DMS114 treated with DMSO at 0.1 percent for 48 hours (cell line): ENCODE measurements at regions not wholly inside any gene's neighbourhood (a gene's known extent, or its start where the extent isn't known, plus 50 kb on each side); places are given as distances from the start of the nearest gene placed in this dataset.
"Not testable (repeated sequence)": the region's sequence is repeated elsewhere in the genome, so short reads cannot be mapped to it uniquely, and the experiment has no call there.

Experiments
- DNase-seq: peaks from one replicate; lab custom pipeline; 2025; ENCODE audit not compliant: unreplicated experiment; lab: John Stamatoyannopoulos, UW

DNA sequence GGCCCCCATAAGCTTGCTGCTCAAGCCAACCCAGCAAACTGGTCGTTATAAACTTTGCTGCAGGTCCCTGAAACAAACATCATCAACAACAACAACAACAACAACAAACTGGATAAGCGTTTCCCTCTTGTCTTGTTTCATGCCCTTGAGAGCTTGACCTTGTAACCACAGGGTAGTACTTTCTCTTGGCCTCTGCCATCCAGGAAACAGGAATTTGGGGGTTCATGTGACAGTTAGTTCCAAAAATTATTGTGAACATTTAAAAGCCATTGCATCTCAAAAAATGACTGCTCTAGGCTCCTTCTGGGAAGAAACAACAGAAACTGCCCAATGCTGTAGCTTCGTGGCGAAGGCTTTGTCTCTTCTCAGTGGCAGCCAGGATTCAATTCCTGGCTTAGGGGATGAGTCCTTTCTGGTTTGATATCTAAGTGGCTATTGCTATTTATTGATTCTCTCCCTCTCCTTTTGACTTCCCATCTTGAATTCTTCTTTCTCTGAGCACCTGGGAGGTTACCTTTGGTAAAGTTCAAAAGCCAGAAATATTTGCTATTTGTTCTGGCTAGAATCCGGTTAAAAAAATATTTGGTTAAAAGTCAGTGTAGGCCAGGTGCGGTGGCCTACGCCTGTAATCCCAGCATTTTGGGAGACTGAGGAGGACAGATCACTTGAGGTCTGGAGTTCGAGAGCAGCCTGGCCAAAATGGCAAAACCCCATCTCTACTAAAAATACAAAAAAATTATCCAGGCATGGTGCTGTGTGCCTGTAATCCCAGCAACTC, 52.0 kb upstream of the CPM start:
- no peak for DNase-seq

- DNase-seq = not testable (repeated sequence)
Observed at GRCh38 chr12:68997526-68997925, 64.6 kb upstream of the CPM start.

DNA sequence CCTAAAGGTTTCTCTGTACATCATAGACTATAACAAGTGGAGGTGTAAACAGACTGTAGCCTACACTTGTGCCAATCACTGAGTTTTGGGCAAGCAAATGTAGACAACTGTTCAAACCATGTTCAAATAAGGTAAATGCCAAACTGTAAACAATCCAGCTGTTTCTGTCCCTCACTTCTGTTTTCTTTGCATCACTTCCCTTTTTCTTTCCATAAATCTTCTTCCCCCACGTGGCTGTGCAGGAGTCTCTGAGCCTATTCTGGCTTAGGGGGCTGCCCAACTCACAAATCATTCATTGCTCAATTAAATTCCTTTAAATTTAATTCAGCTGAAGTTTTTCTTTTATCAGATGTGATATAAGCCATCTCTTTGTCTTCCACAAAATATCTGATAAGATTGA, 65.1 kb upstream of the CPM start:
- no peak for DNase-seq

GRCh38 chr12:69000074-69000473, 67.1 kb upstream of the CPM start:
- no peak for DNase-seq

DNA sequence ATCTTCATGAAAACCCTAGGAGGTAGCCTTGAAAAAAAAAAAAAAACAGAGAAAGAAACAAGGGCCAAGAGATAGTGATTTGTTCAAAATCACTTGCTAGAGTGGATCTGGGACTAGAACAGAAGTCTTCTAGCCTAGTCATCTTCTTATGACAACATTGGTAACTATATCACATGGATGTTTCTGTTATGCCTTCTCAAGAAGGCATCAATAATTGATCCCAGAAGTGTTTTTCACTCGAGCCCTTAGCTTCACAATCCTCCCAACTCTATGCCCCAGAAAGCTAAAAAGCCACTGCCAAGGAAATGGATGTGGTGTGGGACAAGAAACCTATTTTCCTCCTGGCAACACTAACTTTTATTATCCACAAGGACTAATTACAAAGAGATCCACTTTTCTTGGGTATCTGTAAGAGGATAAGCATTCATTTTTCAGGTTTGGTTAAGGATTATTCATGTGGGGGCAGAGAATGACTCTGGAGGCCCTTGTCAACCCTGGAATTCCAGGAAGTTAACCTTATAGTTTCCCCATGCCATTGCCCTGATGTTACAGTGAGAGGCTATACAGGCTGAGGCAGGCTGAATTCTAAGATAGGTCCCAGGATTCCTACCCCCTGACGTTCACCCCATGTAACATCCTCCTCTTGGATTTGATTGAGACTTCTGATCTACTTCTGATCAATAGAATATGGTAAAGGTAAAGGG, 67.7 kb upstream of the CPM start:
- DNase-seq = no peak

- DNase-seq = no peak
Observed at GRCh38 chr12:69001251-69001650, 68.3 kb upstream of the CPM start.

DNA sequence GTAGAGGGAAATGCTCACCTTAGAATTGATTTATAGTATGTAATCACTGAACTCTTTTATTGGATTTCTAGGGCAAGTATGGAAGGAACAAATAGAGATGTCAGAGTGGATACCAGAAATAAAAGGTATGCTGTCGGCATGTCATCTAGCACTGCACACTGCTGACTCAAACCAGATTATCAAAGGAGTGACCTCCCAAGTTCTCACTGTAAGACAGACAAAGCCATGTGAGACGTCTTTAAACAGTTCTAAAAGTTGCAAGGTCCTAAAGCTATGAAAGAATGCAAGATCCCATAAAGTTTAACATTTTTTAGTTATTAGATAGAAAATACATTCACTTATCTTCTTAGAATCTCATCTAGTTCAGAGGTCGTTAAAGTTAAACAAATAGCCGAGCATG, 70.0 kb upstream of the CPM start:
- DNase-seq = no peak

DNA sequence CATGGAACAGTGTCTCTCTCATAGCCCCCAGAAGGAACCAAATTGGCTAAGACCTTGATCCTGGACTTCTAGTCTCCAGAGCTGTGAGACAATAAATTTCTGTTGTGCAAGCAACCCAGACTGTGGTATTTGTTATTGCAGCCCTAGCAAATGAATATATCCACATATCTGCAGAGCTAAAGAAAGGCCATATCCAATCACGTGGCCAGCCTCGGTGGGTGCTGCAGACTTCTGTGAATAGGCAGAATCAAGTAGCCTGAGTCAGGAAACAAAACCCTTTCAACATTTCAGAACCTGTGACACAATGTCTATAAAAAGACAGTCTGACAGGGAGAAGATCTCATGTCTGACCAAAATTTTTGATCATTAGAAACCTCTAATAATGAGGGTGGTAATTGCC, 71.0 kb upstream of the CPM start:
- no peak for DNase-seq

DNA sequence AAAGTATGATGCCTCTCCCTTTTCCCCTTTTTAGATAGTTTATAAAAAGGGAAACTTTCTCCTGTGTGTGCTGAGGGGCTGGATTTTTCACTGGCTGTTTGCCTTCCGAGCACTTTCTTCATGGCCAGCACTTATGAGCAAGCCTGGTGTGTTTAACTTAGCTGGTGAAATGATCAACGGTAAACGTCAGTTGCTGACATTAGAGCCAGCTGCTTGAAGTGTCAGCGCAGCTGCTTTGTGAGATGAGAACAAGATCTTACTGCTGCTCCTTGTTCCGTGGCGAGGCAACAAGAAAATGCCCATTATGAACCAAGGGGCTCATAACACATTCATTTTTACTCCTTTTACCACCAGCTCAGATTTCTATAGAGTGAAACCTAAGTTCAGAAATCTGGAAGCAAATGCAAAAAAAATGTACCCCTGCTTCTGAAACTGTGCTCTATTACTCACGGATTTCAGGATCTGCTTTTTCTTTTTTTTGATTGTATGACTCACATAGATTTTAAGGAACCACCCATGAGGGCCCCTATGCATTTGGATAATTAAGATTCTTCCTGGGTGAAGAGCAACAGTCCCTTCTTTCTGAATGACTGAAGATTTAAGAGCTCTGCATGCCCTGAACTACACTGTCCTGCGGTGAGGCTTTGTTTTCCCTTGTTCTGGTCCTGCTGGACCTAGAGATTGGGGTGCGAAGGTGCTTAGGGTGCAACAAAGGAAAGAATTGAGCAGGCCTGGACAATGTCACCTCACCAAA, 74.3 kb upstream of the CPM start:
- DNase-seq = no peak

- DNase-seq = no peak
Observed at GRCh38 chr12:69007855-69008351, 74.9 kb upstream of the CPM start.

GRCh38 chr12:69008520-69008919, 75.5 kb upstream of the CPM start:
- DNase-seq = no peak

DNA sequence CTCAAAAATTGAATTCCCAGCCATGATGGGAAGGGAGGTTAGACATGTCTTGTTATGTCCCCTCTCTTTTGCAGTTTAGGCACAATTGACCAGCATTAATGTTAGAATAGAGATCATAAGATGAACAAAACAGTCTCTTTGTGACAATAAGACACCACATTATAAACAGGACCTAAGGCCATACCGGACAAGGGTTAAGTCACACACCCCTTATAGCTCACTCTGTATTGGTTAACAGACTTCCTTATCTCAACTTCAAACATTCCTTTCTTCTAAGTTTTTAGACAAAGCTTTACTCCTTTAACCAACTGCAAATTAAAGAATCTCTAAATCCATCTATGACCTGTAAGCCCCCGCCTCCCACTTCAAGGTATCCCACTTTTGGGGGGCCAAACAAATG, 81.1 kb upstream of the CPM start:
- no peak for DNase-seq

GRCh38 chr12:69015017-69015416, 82.0 kb upstream of the CPM start:
- no peak for DNase-seq

- no peak for DNase-seq
Observed at GRCh38 chr12:69015831-69016230, 82.9 kb upstream of the CPM start.

DNA sequence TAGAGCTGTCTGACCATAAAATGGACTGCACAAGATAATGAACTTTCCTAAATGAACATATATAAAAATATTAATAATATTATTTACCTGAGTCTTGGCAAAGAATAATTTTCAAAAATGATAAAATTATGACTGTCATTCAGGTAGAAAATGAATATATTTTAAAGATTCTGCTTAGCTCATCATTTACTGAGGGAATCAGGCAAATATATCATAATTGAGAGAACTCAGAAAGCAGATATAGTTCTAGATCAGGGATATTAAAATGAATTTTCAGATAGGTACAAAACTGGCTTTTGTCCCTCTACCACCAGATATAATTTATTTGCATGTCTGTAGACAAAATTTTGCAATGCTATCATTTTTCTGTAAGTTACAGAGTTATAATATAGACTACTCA, 86.1 kb upstream of the CPM start:
- no peak for DNase-seq

DNA sequence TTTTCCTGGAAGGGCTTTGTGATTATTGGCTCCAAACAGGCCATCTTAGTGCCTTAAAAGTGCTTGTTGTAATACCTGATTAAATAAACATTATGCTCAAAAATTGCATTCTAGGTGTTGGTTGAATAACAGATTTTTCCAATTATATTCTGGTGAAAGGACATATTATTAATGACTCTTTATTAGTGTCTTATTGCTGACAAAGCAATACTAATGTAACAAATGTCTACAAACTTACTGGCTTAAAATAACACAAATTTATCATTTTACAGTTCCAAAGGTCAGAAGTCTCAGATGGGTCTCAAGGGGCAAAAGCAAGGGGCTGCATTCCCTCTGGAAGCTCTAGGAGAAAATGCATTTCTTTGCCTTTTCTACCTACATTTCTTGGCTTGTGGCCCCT, 86.9 kb upstream of the CPM start:
- DNase-seq = no peak

- DNase-seq = no peak
Observed at GRCh38 chr12:69022674-69023073, 89.7 kb upstream of the CPM start.

- DNase-seq = no peak
Observed at GRCh38 chr12:69023840-69024239, 90.9 kb upstream of the CPM start.

- DNase-seq = no peak
Observed at GRCh38 chr12:69024413-69024812, 91.4 kb upstream of the CPM start.

DNA sequence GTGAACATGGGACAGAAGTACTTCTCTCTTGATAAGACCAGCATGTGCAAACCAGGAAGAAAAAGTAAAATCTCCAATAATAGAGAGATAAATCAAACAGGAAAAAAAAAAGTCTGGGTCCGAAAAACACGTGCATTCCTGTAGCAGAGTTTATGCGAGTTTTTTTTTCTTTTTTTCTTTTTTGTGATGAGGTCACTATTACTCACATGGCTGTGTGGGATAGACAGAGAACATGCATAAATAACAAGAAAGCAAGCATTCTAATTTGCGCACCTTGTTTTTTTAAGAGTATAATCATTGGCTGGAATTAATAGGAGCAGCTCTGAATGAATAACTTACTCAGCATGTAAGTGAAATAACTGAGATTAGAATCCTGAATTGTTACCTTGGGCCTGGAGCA, 91.9 kb upstream of the CPM start:
- DNase-seq = no peak

DNA sequence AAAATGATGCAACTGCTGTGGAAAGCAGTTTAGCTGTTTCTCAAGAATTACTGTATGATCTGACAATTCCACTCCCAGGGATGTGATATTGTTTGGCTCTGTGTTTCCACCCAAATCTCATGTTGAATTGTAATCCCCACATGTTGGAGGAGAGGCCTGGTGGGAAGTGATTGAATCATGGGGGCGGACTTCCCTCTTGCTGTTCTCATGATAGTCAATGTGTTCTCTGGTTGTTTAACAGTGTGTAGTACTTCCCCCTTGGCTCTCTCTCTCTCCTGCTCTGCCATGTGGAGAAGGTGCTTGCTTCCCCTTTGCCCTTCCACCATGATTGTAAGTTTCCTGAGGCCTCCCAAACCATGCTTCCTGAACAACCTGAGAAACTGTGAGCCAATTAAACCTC, 93.4 kb upstream of the CPM start:
- DNase-seq = no peak

DNA sequence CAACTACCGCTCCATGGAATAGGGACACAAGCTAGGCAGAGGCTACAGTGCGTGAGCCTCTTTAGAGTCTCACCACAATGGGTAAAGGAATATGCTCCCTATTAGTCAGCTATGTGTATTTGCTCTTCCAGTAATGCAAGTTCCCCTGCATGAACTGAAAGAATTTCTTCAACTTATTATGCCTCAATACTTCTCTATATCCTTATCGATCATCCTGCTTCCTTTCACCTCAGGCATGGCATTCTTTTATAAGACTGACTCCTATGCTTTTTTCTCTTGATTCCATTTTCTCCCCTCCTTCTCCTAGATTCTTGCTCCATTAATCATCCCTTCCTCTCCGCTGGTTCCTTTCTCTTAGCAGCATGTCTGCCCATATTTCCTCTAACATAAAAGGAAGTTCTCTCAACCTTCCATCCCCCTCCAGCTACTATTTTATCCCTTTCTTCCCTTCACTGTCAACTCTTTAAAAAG, 94.5 kb upstream of the CPM start:
- DNase-seq = no peak
